Lower lobe of right lung (tissue), 2 donors: ENCODE measurements at regions not wholly inside any gene's neighbourhood (a gene's known extent, or its start where the extent isn't known, plus 50 kb on each side); places are given as distances from the start of the nearest gene placed in this dataset.

Source experiments
- ATAC-seq, 2 donors: fragments of 200-7000 bp; cut with Tn5 transposase; one replicate each; pipeline ENCODE4 v1.9.1; 2020 to 2022; ENCODE audit warnings: mild to moderate bottlenecking in 2 of 2, moderate library complexity in 2 of 2
- DNase-seq: peaks from one replicate; pipeline ENCODE4 v3.0.0-alpha.2; 2020
- H3K27ac ChIP-seq: fragments of 200-600 bp; one replicate; pipeline ENCODE4 v1.8.0; 2022
- H3K27me3 ChIP-seq: fragments of 200-600 bp; one replicate; pipeline ENCODE4 v1.8.0; 2022; ENCODE audit warnings: low read depth
- H3K36me3 ChIP-seq: fragments of 200-600 bp; one replicate; pipeline ENCODE4 v1.8.0; 2022; ENCODE audit warnings: mild to moderate bottlenecking
- H3K4me1 ChIP-seq: fragments of 200-600 bp; one replicate; pipeline ENCODE4 v1.8.0; 2022
- H3K4me3 ChIP-seq: fragments of 200-600 bp; one replicate; pipeline ENCODE4 v1.8.0; 2022; ENCODE audit warnings: mild to moderate bottlenecking
- H3K9me3 ChIP-seq: fragments of 200-600 bp; one replicate; pipeline ENCODE4 v1.8.0; 2022
- CTCF ChIP-seq: fragments of 200-600 bp; IDR thresholded peaks from one replicate; pipeline ENCODE4 v1.8.0; 2022; ENCODE audit warnings: antibody characterized with exemption, mild to moderate bottlenecking
- intact Hi-C: fragments of 100-400 bp; cut with DNase I; formaldehyde crosslinking; loops from one replicate; pipeline ENCODE4 v1.11.0; 2022
- donor health status: DM: no; HTN: yes; CAD: no; lungs with severe emphysema.

- intact Hi-C loops = no loop called here
- no peak overlapping the region for H3K27ac ChIP-seq
- no peak overlapping the region for H3K4me3 ChIP-seq
- no peaks in the 10 kb centered on the region for H3K36me3 ChIP-seq
- no peak for TF ChIP-seq CTCF
- no peaks in the 10 kb centered on the region for H3K9me3 ChIP-seq
- DNase-seq (no peak), ATAC-seq (no peak)
- peaks cover 3% of the 10 kb centered on the region for H3K4me1 ChIP-seq
- no peaks in the 10 kb centered on the region for H3K27me3 ChIP-seq
Measured at GRCh38 chr3:148643389-148643840, 54.3 kb upstream of the AGTR1 start.

- DNase-seq (no peak), ATAC-seq (no peak)
- Histone ChIP-seq H3K27ac (no peak overlapping the region), H3K4me1 (peaks cover 8% of the 10 kb centered on the region), H3K9me3 (no peaks in the 10 kb centered on the region), H3K27me3 (no peaks in the 10 kb centered on the region), H3K36me3 (no peaks in the 10 kb centered on the region), H3K4me3 (no peak overlapping the region)
- intact Hi-C loops = no loop called here
- no peak for TF ChIP-seq CTCF
Measured at GRCh38 chr3:148646126-148646665, 51.5 kb upstream of the AGTR1 start.
